ENCODE measurements at regions not wholly inside any gene's neighbourhood (a gene's known extent, or its start where the extent isn't known, plus 50 kb on each side); places are given as distances from the start of the nearest gene placed in this dataset.

- no peak for DNase-seq
- Histone ChIP-seq H3K4me3 (ENCODE audit: low read depth in 1 of 3, low read length in 3 of 3) (no peak overlapping the region), H3K9me3 (ENCODE audit: control insufficient read depth in 2 of 2, insufficient read depth in 1 of 2, low read depth in 1 of 2, low read length in 1 of 2) (no peaks in the 10 kb centered on the region), H3K27ac (ENCODE audit: low read depth in 1 of 3, low read length in 2 of 3) (no peak overlapping the region), H3K27me3 (ENCODE audit: control insufficient read depth in 3 of 3, insufficient read depth in 3 of 3, low read length in 3 of 3) (peaks cover 0 to 2% (median 0%) of the 10 kb centered on the region in 3 donors), H3K36me3 (ENCODE audit: control insufficient read depth in 3 of 3, insufficient read depth in 2 of 3, low read depth in 1 of 3, low read length in 3 of 3) (no peaks in the 10 kb centered on the region), H3K4me1 (ENCODE audit: control insufficient read depth in 3 of 3, insufficient read depth in 2 of 3, low read depth in 1 of 3, low read length in 2 of 3) (no peaks in the 10 kb centered on the region)
- WGBS, 3 donors, result 36 to 46% (median 43%) methylated on average over 8 of the region's 8 CpGs
- no peak for FAIRE-seq
These were observed 246.9 kb upstream of the ZFP64 start for GRCh38 chr20:52438326-52438963.

GRCh38 chr20:52434453-52434852 lies 242.9 kb upstream of the ZFP64 start:
- no peak for DNase-seq
- no peaks in the 10 kb centered on the region for H3K9me3 ChIP-seq (ENCODE audit: control insufficient read depth in 2 of 2, insufficient read depth in 1 of 2, low read depth in 1 of 2, low read length in 1 of 2)
- WGBS, 3 donors, result 86 to 93% (median 93%) methylated on average over 5 of the region's 5 CpGs
- no peak overlapping the region for H3K4me3 ChIP-seq (ENCODE audit: low read depth in 1 of 3, low read length in 3 of 3)
- no peak overlapping the region for H3K27ac ChIP-seq (ENCODE audit: low read depth in 1 of 3, low read length in 2 of 3)
- no peaks in the 10 kb centered on the region for H3K36me3 ChIP-seq (ENCODE audit: control insufficient read depth in 3 of 3, insufficient read depth in 2 of 3, low read depth in 1 of 3, low read length in 3 of 3)
- no peak for FAIRE-seq
- H3K4me1 ChIP-seq (ENCODE audit: control insufficient read depth in 3 of 3, insufficient read depth in 2 of 3, low read depth in 1 of 3, low read length in 2 of 3), result no peaks in the 10 kb centered on the region
- H3K27me3 ChIP-seq (ENCODE audit: control insufficient read depth in 3 of 3, insufficient read depth in 3 of 3, low read length in 3 of 3), result peaks cover 0 to 2% (median 0%) of the 10 kb centered on the region in 3 donors

GRCh38 chr20:52434041-52434425 lies 242.5 kb upstream of the ZFP64 start:
- WGBS, 3 donors, result 66 to 82% (median 80%) methylated on average over 2 of the region's 2 CpGs
- Histone ChIP-seq H3K4me1 (ENCODE audit: control insufficient read depth in 3 of 3, insufficient read depth in 2 of 3, low read depth in 1 of 3, low read length in 2 of 3) (no peaks in the 10 kb centered on the region), H3K4me3 (ENCODE audit: low read depth in 1 of 3, low read length in 3 of 3) (no peak overlapping the region), H3K27me3 (ENCODE audit: control insufficient read depth in 3 of 3, insufficient read depth in 3 of 3, low read length in 3 of 3) (peaks cover 0 to 2% (median 0%) of the 10 kb centered on the region in 3 donors), H3K36me3 (ENCODE audit: control insufficient read depth in 3 of 3, insufficient read depth in 2 of 3, low read depth in 1 of 3, low read length in 3 of 3) (no peaks in the 10 kb centered on the region), H3K27ac (ENCODE audit: low read depth in 1 of 3, low read length in 2 of 3) (no peak overlapping the region), H3K9me3 (ENCODE audit: control insufficient read depth in 2 of 2, insufficient read depth in 1 of 2, low read depth in 1 of 2, low read length in 1 of 2) (no peaks in the 10 kb centered on the region)
- DNase-seq, result no peak
- no peak for FAIRE-seq

GRCh38 chr20:52433326-52434040 lies 241.9 kb upstream of the ZFP64 start:
- H3K27me3 ChIP-seq (ENCODE audit: control insufficient read depth in 3 of 3, insufficient read depth in 3 of 3, low read length in 3 of 3), result peaks cover 0 to 1% (median 0%) of the 10 kb centered on the region in 3 donors
- no peaks in the 10 kb centered on the region for H3K9me3 ChIP-seq (ENCODE audit: control insufficient read depth in 2 of 2, insufficient read depth in 1 of 2, low read depth in 1 of 2, low read length in 1 of 2)
- DNase-seq (no peak), FAIRE-seq (no peak)
- WGBS, 3 donors, result 83 to 93% (median 88%) methylated on average over 2 of the region's 2 CpGs
- no peaks in the 10 kb centered on the region for H3K4me1 ChIP-seq (ENCODE audit: control insufficient read depth in 3 of 3, insufficient read depth in 2 of 3, low read depth in 1 of 3, low read length in 2 of 3)
- H3K36me3 ChIP-seq (ENCODE audit: control insufficient read depth in 3 of 3, insufficient read depth in 2 of 3, low read depth in 1 of 3, low read length in 3 of 3), result no peaks in the 10 kb centered on the region
- H3K27ac ChIP-seq (ENCODE audit: low read depth in 1 of 3, low read length in 2 of 3), result no peak overlapping the region
- H3K4me3 ChIP-seq (ENCODE audit: low read depth in 1 of 3, low read length in 3 of 3), result no peak overlapping the region

- Histone ChIP-seq H3K9me3 (ENCODE audit: control insufficient read depth in 2 of 2, insufficient read depth in 1 of 2, low read depth in 1 of 2, low read length in 1 of 2) (no peaks in the 10 kb centered on the region), H3K36me3 (ENCODE audit: control insufficient read depth in 3 of 3, insufficient read depth in 2 of 3, low read depth in 1 of 3, low read length in 3 of 3) (no peaks in the 10 kb centered on the region), H3K4me3 (ENCODE audit: low read depth in 1 of 3, low read length in 3 of 3) (no peak overlapping the region), H3K4me1 (ENCODE audit: control insufficient read depth in 3 of 3, insufficient read depth in 2 of 3, low read depth in 1 of 3, low read length in 2 of 3) (no peaks in the 10 kb centered on the region), H3K27ac (ENCODE audit: low read depth in 1 of 3, low read length in 2 of 3) (no peak overlapping the region), H3K27me3 (ENCODE audit: control insufficient read depth in 3 of 3, insufficient read depth in 3 of 3, low read length in 3 of 3) (no peaks in the 10 kb centered on the region)
- WGBS, 3 donors, result 90 to 94% (median 94%) methylated on average over 2 of the region's 2 CpGs
- FAIRE-seq (no peak), DNase-seq (no peak)
These were observed 241.2 kb upstream of the ZFP64 start for GRCh38 chr20:52432740-52433139.

GRCh38 chr20:52429029-52429428 lies 237.4 kb upstream of the ZFP64 start:
- Histone ChIP-seq H3K27ac (ENCODE audit: low read depth in 1 of 3, low read length in 2 of 3) (no peak overlapping the region), H3K9me3 (ENCODE audit: control insufficient read depth in 2 of 2, insufficient read depth in 1 of 2, low read depth in 1 of 2, low read length in 1 of 2) (no peaks in the 10 kb centered on the region), H3K36me3 (ENCODE audit: control insufficient read depth in 3 of 3, insufficient read depth in 2 of 3, low read depth in 1 of 3, low read length in 3 of 3) (no peaks in the 10 kb centered on the region), H3K4me3 (ENCODE audit: low read depth in 1 of 3, low read length in 3 of 3) (no peak overlapping the region), H3K4me1 (ENCODE audit: control insufficient read depth in 3 of 3, insufficient read depth in 2 of 3, low read depth in 1 of 3, low read length in 2 of 3) (no peaks in the 10 kb centered on the region), H3K27me3 (ENCODE audit: control insufficient read depth in 3 of 3, insufficient read depth in 3 of 3, low read length in 3 of 3) (no peaks in the 10 kb centered on the region)
- DNase-seq, result no peak
- no peak for FAIRE-seq
- whole genome bisulfite sequencing, 3 donors, result 61 to 82% (median 78%) methylated on average over 1 of the region's 1 CpG

GRCh38 chr20:52427960-52428359 lies 236.4 kb upstream of the ZFP64 start:
- no peaks in the 10 kb centered on the region for H3K27me3 ChIP-seq (ENCODE audit: control insufficient read depth in 3 of 3, insufficient read depth in 3 of 3, low read length in 3 of 3)
- no peak overlapping the region for H3K27ac ChIP-seq (ENCODE audit: low read depth in 1 of 3, low read length in 2 of 3)
- FAIRE-seq (no peak), DNase-seq (no peak)
- no peaks in the 10 kb centered on the region for H3K4me1 ChIP-seq (ENCODE audit: control insufficient read depth in 3 of 3, insufficient read depth in 2 of 3, low read depth in 1 of 3, low read length in 2 of 3)
- WGBS, 3 donors, result 90 to 93% (median 93%) methylated on average over 2 of the region's 2 CpGs
- H3K4me3 ChIP-seq (ENCODE audit: low read depth in 1 of 3, low read length in 3 of 3), result no peak overlapping the region
- no peaks in the 10 kb centered on the region for H3K9me3 ChIP-seq (ENCODE audit: control insufficient read depth in 2 of 2, insufficient read depth in 1 of 2, low read depth in 1 of 2, low read length in 1 of 2)
- H3K36me3 ChIP-seq (ENCODE audit: control insufficient read depth in 3 of 3, insufficient read depth in 2 of 3, low read depth in 1 of 3, low read length in 3 of 3), result no peaks in the 10 kb centered on the region

GRCh38 chr20:52426856-52427255 lies 235.3 kb upstream of the ZFP64 start:
- WGBS, 3 donors, result 46 to 56% (median 47%) methylated on average over 2 of the region's 2 CpGs
- no peaks in the 10 kb centered on the region for H3K9me3 ChIP-seq (ENCODE audit: control insufficient read depth in 2 of 2, insufficient read depth in 1 of 2, low read depth in 1 of 2, low read length in 1 of 2)
- H3K4me3 ChIP-seq (ENCODE audit: low read depth in 1 of 3, low read length in 3 of 3), result no peak overlapping the region
- H3K27me3 ChIP-seq (ENCODE audit: control insufficient read depth in 3 of 3, insufficient read depth in 3 of 3, low read length in 3 of 3), result no peaks in the 10 kb centered on the region
- FAIRE-seq (no peak), DNase-seq (no peak)
- H3K36me3 ChIP-seq (ENCODE audit: control insufficient read depth in 3 of 3, insufficient read depth in 2 of 3, low read depth in 1 of 3, low read length in 3 of 3), result no peaks in the 10 kb centered on the region
- H3K4me1 ChIP-seq (ENCODE audit: control insufficient read depth in 3 of 3, insufficient read depth in 2 of 3, low read depth in 1 of 3, low read length in 2 of 3), result no peaks in the 10 kb centered on the region
- H3K27ac ChIP-seq (ENCODE audit: low read depth in 1 of 3, low read length in 2 of 3), result no peak overlapping the region
